Raji (cell line): ENCODE measurements at regions not wholly inside any gene's neighbourhood (a gene's known extent, or its start where the extent isn't known, plus 50 kb on each side); places are given as distances from the start of the nearest gene placed in this dataset.

Experiments used
- POLR2A ChIP-seq: IDR thresholded peaks from 2 replicates; pipeline ENCODE4 v1.6.1; 2011; ENCODE audit warnings: low read depth, low read length, control low read depth; ENCODE audit not compliant: insufficient read depth

DNA sequence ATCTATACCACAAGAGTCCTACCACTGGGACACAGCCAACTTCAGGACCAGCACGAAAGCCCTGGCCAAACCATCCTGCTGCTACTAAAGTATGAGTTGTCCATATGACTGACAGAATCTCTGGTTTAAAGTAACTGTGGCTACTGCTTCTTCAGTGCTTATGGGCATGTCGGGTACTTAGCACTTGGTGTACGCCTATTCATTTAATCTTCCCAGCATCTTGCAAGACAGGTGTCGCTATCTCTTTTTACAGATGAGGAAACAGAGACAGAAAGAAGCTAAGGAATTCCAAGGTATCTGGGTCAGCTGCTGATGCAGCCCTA lies 203.4 kb upstream of the ID2 start:
- TF ChIP-seq POLR2A, result no peak

DNA sequence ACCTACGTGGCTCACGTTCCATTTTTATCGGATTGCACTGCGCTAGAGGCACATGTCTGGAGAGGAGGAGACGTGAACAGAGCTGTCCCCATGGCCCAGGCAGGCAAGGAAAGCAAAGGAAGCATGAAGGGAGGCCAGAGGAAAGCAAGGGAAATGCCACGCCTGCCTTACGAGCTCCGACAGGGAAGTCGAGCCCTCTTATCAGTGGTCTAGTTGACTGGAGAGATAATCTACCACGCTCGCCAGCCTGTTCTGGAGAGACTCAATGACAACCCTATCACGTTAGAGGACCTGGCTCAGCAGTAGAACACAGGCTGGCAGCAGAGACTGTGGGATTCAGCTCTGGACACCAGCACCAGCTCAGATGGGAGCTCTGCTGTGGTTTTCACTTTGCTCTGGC lies 202.6 kb upstream of the ID2 start:
- no peak for TF ChIP-seq POLR2A

DNA sequence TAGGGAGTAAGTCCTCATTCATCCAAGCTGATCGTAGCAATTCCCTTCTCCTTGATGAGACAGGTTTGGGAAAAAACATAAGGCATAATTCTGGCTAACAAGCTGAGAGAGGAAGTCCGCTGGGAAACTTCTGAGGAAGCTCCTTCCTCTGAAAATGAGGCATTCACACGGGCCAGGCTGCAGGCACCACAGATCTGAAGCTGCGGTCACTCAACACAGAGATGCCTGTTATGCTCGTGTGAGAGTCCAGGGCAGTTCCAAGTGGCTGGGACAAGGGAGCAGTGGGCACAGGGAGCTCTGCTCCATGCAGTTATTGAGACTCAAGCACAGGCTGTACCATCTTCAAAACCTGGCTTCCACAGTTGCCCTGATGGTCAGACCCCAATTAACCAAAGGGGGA lies 200.9 kb upstream of the ID2 start:
- TF ChIP-seq POLR2A, result no peak

DNA sequence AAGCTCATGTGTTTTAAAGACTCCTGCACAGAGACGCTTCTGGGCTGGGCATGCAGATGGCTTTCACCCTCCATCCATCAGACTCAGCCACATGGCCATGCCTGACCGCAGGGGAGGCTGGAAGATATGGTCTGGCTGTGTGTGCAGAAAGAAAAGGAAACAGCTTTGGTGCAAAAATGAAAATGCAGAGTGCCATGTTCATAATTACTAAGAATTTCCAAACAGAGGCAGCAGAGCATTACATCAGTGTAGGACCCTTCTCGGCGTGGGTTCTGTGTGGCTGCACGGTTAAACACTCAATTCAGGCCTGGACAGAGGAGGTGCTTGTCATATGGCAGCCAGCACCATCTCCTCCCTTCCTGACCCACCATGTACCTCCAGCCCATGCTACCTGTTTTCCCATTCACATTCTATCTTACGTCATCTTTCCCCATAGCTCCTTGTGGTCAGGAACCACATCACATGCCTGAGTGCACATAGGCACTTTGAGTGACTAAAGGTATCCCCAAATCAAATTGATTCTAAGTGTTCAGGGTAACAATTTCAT lies 200.3 kb upstream of the ID2 start:
- TF ChIP-seq POLR2A, result no peak

DNA sequence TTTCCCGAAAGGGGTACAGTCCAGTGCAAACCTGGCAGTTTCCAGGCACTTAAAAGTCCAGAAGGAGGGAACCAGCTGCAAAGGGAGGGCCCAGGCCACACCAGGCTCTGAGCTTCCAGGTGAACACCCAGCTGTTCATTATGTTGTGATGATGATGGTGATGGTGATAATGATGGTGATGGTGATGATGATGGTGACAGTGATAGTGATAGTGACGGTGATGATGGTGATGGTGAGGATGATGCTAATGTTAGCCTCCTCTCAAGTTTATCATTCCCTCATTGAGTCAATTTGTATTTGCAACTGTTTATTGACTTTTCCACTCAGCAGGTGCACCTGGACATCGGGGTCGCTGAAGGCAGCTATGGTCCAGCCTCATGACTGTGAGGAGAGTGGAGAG lies 199.4 kb upstream of the ID2 start:
- TF ChIP-seq POLR2A, result no peak

DNA sequence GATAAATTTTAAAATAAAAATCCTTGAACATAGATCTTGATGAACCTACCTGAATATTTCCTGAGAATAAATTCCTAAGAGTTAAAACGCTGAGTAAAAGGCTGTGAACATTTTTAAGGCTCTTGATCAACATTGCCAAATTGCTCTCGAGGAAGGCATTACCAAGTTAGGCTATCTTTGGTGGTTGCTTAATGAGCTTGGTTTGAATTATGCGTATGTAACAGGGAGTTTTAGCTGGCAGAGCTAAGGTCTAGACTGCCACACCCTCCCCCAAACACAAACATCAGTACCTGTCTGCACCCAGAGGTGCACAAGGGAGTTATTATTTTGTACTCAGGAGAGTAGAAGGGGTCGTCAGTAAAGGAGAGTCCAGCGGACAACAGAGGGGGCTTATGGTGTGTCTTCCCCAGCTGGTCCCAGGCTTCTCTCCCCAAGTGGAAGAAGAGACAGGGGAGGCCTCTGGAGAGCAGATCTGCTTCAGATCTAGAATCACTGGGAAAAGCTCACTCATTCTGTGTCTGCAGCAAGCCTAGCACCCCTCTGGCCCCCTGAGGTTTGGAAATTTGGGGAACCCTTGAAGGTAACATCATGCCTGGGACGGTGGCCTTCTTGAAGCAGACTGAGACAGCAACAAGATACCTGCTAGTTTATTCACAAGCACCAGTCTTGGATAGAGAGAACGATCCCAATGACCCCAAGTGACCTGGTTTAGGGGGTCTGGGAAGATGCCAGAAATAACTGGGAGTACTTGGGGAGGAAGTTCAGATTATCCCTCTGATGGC lies 197.2 kb upstream of the ID2 start:
- no peak for TF ChIP-seq POLR2A

DNA sequence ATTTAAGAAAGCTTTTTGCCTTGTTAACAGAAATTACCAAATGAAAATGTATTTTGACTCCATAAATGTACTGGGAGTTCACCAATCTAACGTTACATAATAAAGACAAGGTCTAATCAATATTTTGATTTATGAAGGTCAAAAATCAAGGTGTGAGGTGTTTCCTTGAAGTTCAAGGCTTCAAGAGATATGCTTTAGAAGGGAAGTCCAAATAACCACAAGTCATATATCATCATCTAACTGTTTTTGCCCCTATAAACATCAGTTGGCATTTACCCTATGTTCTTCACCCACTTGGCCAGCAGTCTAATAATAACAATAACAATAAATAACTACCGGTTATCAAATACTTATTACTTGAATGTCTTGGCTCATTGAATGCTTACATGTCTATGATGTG lies 196.1 kb upstream of the ID2 start:
- no peak for TF ChIP-seq POLR2A

DNA sequence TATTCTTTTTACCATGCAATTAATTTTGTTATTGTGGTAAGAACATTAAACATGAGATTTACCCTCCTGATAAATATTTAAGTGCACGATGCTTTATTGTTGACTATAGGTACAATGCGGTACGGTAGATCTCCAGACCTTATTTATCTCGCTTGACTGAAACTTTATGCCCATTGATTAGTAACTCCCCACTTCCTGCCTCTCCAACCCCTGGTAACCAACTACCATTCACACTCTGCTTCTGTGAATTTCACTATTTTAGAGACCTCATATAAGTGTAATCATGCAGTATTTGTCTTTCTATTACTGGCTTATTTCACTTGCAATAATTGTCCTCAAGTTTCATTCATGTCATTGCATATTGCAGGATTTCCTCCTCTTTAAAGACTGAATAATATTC lies 195.7 kb upstream of the ID2 start:
- TF ChIP-seq POLR2A, result no peak

DNA sequence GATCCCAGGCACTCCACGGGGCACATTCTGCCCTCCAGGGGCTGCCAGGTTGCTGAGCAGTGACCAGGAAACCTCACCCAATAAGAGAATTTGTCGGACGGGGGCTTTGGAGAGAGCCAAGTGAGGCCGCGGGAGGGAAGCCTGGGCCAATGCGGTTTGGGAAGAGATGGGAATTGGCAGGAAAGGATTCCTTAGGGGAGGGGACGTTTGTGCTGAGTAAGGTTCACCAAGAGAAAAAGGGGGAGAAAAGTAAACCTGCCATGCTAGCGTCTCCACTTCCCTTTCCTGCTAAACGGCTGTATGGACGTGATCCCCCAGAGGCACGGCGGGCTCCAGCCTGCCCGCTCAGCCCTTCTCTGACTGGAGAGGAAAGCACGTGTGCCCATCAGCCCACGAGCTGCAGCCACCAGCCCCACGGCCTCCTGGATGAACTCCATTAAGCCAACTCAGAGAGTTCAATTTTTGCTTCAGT lies 194.4 kb upstream of the ID2 start:
- no peak for TF ChIP-seq POLR2A

DNA sequence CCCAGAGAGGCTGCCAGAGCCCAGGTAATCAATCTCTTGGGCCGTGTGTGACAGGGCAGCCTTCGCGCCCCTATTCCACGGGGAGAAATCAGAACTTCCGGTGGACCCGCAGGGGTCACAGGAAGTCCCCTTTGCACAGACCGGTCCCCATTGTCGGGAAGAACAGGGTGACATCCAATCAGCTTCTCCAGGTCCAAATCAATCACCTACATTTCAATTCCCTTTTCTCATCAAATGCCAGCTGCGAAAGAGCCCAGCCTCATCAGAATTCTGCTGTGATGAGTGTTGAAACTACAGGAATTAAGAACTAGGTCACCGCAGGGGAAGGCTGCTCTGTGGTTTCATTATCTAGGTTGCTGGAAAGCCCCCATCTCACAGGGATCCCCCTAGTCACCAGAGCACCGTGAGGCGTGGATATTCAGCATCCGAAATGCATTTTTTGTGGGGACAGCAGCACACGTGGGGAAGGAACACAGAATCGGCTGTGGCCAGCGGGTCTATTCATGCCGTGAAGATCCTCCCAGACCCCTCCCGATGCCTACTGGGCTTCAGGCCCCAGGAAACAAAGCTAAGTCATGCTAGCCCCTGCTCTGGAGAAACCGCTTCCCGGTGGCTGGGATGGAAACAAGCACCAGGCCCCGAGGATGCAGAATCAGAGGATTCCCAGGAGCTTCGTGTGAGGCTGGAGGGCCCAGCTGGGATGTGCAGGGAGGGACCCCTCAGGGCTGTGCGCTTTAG lies 193.7 kb upstream of the ID2 start:
- no peak for TF ChIP-seq POLR2A

DNA sequence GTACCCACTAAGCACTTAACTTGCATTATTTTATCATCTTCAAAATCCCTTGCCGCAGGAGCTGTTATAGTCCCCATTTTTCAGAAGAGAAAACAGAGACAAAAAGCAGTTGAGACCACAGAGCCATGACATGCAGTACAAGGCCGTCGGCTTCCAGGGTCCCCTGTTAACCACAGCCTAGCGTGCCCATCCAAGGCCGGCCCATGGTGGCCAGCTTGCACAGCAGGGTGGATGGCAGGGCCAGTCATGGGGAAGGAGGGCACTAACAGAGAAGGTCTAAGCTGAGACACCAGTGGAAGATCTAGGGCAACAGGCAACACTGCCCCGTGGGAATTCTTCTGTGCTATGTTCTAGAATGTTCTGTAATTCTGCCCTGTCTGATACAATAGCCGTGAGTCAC lies 192.6 kb upstream of the ID2 start:
- no peak for TF ChIP-seq POLR2A

DNA sequence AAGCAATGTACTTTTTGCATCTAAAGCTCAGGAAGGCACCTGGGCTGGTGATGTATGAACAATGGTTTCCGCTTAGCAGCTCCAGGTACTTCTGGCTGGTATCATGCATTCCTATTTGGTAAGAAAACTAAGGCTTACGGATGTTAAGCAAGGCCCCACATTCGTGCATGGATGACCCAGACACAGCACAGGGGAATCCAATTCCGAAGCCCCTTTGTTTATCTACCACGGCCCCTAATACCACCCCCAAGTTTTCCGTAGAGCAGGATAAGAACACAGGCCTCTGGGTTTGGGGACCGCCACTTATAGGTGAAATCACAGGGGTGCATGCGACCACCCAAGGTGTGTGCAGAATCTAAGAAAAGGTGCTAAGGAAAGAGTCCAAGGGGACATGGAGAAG lies 192.1 kb upstream of the ID2 start:
- TF ChIP-seq POLR2A, result no peak

DNA sequence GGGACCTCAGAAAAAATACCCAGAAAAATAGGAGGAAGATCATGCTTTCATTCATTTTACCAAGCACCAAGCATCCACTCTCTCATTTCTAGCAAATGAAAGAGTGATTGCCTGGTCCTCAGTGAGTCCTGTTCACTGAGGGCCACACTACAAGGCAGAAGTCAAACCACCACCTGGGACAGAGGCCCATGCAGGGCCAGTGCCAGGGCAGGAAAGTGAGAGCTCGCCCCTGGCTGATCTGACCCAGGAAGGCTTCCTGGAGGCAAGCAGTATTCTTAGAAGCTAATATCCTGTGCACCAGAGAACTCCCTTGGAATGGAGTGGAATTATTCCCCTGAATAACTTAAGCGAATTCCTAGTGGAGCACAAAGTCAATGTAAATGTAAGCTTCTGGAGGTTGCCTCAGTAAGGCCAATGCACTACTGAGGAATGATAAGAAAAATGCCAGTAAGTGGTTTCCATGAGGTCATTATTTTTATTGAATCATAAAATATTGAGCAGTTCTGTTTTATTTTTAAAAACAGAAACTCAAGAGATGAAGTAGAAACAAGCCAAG lies 191.6 kb upstream of the ID2 start:
- TF ChIP-seq POLR2A, result no peak

DNA sequence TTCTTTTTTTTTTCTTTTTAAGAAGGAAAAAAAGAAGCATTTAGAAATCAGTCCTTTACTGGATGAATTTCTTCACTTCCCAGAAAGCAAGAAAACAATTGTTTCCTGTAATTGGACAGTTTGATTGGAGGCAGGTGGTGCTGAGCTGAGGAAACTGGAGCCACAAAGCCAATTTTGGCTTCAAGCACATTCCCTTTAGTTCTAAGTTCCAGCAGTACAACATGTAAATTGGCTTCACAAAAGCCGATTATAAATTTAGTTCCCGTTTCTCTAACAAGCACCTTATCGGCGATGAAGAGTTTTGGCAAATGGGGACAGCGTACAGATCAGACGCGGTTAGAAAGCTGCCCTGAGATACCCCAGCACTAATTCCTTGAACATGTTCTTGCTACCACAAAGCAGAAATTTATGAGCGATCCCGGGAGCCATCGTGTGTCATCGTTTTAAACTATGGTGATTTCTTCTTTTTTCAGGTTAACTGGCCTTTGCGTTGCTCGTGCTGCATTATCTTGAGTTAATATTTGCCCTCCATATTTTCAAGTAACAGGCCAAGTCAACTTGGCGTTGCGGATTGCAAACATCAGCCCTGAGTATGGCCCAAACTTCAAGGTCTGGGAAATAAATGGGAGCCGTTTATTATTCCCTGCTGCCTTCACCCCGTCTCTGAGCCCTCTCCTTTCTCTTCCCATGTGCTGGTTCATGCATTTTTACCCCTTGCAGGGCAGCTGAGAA lies 190.4 kb upstream of the ID2 start:
- TF ChIP-seq POLR2A, result no peak

DNA sequence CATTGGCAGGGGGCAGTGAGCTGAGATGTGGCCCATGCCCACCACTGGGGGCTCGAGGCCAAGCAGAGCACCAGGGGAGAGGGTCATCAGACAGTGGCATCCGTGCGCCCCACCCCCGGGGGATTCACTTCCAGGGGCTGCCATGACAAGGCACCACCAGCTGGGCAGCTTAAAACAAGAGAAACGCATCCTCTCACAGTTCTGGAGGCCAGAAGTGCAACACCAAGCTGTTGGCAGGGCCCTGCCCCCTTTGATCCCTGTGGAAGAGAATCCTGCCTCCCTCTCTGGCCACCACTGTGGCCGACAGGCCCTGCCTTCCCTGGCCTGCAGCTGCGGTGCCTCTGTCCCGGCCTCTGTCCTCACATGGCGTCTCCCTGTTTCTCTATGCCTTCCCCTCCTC lies 187.7 kb upstream of the ID2 start:
- TF ChIP-seq POLR2A, result no peak

DNA sequence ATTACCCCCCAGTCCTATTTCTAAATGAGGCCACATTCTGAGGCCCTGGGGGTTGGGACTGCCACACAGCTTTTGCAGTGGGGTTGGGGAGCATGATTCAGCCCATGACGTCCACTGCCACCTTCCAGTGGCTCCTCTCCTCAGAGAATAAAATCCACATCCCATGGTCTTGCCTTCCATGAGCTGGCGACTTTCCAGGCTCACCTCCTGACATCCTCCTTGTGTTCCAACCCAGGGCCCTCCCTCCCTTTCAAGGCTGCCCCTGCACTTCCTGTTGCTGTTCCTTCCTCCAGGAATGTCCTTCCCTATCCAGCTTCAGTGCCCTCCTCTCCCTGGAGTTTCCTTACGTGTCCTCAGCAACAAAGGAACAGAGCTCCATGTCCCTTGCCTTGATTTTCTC lies 187.3 kb upstream of the ID2 start:
- TF ChIP-seq POLR2A, result no peak
